ENCODE measurements at regions not wholly inside any gene's neighbourhood (a gene's known extent, or its start where the extent isn't known, plus 50 kb on each side); places are given as distances from the start of the nearest gene placed in this dataset.

- H2AFZ ChIP-seq (ENCODE audit: low read length): no peak overlapping the region
- H3K4me2 ChIP-seq (ENCODE audit: low read length): no peak overlapping the region
- no peak overlapping the region for H3K9ac ChIP-seq (ENCODE audit: low read length)
- no peaks in the 10 kb centered on the region for H3K9me2 ChIP-seq (ENCODE audit: low read depth, low read length)
- H3K4me1 ChIP-seq (ENCODE audit: insufficient read depth, low read length, severe bottlenecking): no peaks in the 10 kb centered on the region
- no peaks in the 10 kb centered on the region for H4K20me1 ChIP-seq (ENCODE audit: insufficient read depth, low read length)
- H3F3A ChIP-seq (ENCODE audit: insufficient read depth, low read length): no peaks in the 10 kb centered on the region
- H3K27ac ChIP-seq (ENCODE audit: low read depth, low read length, poor library complexity, severe bottlenecking): no peak overlapping the region
- no peaks in the 10 kb centered on the region; the same call in 1 of the 2 replicates for H3K27me3 ChIP-seq (ENCODE audit: insufficient read depth, low read length)
- no peaks in the 10 kb centered on the region; the same call in 1 of the 2 replicates for H3K9me3 ChIP-seq (ENCODE audit: low read length)
- no peak overlapping the region for H3K4me3 ChIP-seq (ENCODE audit: low read depth, low read length, poor library complexity, severe bottlenecking)
- TF ChIP-seq CTCF (IDR thresholded peaks at IDR 0.05; ENCODE audit: low read length) (no peak), EZH2 (IDR thresholded peaks at IDR 0.05; ENCODE audit: borderline replicate concordance, low read length) (no peak)
- H3K79me2 ChIP-seq (ENCODE audit: insufficient read depth, low read length): no peaks in the 10 kb centered on the region
- no peaks in the 10 kb centered on the region for H3K36me3 ChIP-seq (ENCODE audit: insufficient read depth, low read length)
Measured at GRCh38 chr3:180530276-180530675, 71.7 kb upstream of the TTC14 start.

- Histone ChIP-seq H3K4me2 (ENCODE audit: low read length) (no peak overlapping the region), H3K4me3 (ENCODE audit: low read depth, low read length, poor library complexity, severe bottlenecking) (no peak overlapping the region), H3F3A (ENCODE audit: insufficient read depth, low read length) (no peaks in the 10 kb centered on the region), H3K9me3 (ENCODE audit: low read length) (no peaks in the 10 kb centered on the region; the same call in 1 of the 2 replicates), H3K4me1 (ENCODE audit: insufficient read depth, low read length, severe bottlenecking) (no peaks in the 10 kb centered on the region), H2AFZ (ENCODE audit: low read length) (no peak overlapping the region), H3K27ac (ENCODE audit: low read depth, low read length, poor library complexity, severe bottlenecking) (no peak overlapping the region), H3K9me2 (ENCODE audit: low read depth, low read length) (no peaks in the 10 kb centered on the region), H3K36me3 (ENCODE audit: insufficient read depth, low read length) (no peaks in the 10 kb centered on the region), H3K9ac (ENCODE audit: low read length) (no peak overlapping the region), H3K79me2 (ENCODE audit: insufficient read depth, low read length) (no peaks in the 10 kb centered on the region), H4K20me1 (ENCODE audit: insufficient read depth, low read length) (no peaks in the 10 kb centered on the region), H3K27me3 (ENCODE audit: insufficient read depth, low read length) (no peaks in the 10 kb centered on the region; the same call in 1 of the 2 replicates)
- no peak for TF ChIP-seq EZH2 (IDR thresholded peaks at IDR 0.05; ENCODE audit: borderline replicate concordance, low read length)
- no peak for TF ChIP-seq CTCF (IDR thresholded peaks at IDR 0.05; ENCODE audit: low read length)
Measured at GRCh38 chr3:180531303-180532278, 70.4 kb upstream of the TTC14 start.

GRCh38 chr3:180534828-180535227 is 67.1 kb upstream of the TTC14 start:
- H3K4me2 ChIP-seq (ENCODE audit: low read length): no peak overlapping the region
- H3K4me3 ChIP-seq (ENCODE audit: low read depth, low read length, poor library complexity, severe bottlenecking): no peak overlapping the region
- no peaks in the 10 kb centered on the region for H3K79me2 ChIP-seq (ENCODE audit: insufficient read depth, low read length)
- no peaks in the 10 kb centered on the region; the same call in 1 of the 2 replicates for H3K27me3 ChIP-seq (ENCODE audit: insufficient read depth, low read length)
- H2AFZ ChIP-seq (ENCODE audit: low read length): no peak overlapping the region
- H3K27ac ChIP-seq (ENCODE audit: low read depth, low read length, poor library complexity, severe bottlenecking): no peak overlapping the region
- no peak overlapping the region for H3K9ac ChIP-seq (ENCODE audit: low read length)
- no peaks in the 10 kb centered on the region; the same call in 1 of the 2 replicates for H3K9me3 ChIP-seq (ENCODE audit: low read length)
- H3K4me1 ChIP-seq (ENCODE audit: insufficient read depth, low read length, severe bottlenecking): no peaks in the 10 kb centered on the region
- TF ChIP-seq CTCF (IDR thresholded peaks at IDR 0.05; ENCODE audit: low read length): no peak
- TF ChIP-seq EZH2 (IDR thresholded peaks at IDR 0.05; ENCODE audit: borderline replicate concordance, low read length): no peak
- no peaks in the 10 kb centered on the region for H3K36me3 ChIP-seq (ENCODE audit: insufficient read depth, low read length)
- no peaks in the 10 kb centered on the region for H4K20me1 ChIP-seq (ENCODE audit: insufficient read depth, low read length)
- no peaks in the 10 kb centered on the region for H3F3A ChIP-seq (ENCODE audit: insufficient read depth, low read length)
- H3K9me2 ChIP-seq (ENCODE audit: low read depth, low read length): no peaks in the 10 kb centered on the region

All from OCI-LY1 (cell line).